ENCODE measurements at regions not wholly inside any gene's neighbourhood (a gene's known extent, or its start where the extent isn't known, plus 50 kb on each side); places are given as distances from the start of the nearest gene placed in this dataset.

- Histone ChIP-seq H4K20me1 (replicated peaks in 1 of 2; ENCODE audit: control insufficient read depth in 1 of 2, insufficient read depth in 2 of 2, low read length in 2 of 2) (no peaks in the 10 kb centered on the region), H2AK5ac (ENCODE audit: low read depth, low read length) (no peak overlapping the region), H4K91ac (replicated peaks; ENCODE audit: insufficient read length, low read length) (no peak overlapping the region), H3K4ac (replicated peaks; ENCODE audit: insufficient read length, low read depth, low read length) (no peak overlapping the region), H2BK15ac (ENCODE audit: low read length) (no peak overlapping the region), H3K4me3 (ENCODE audit: extremely low read depth in 1 of 4, insufficient read depth in 2 of 4, low read depth in 3 of 4, low read length in 4 of 4) (no peak overlapping the region), H3K79me1 (ENCODE audit: low read depth, low read length) (no peaks in the 10 kb centered on the region), H3K36me3 (ENCODE audit: control insufficient read depth in 2 of 4, insufficient read depth in 4 of 4, low read length in 3 of 4) (peaks cover 0 to 3% (median 0%) of the 10 kb centered on the region in 4 experiments; a peak in 1 of 8 replicates), H3K56ac (replicated peaks; ENCODE audit: insufficient read length, low read depth, low read length) (no peak overlapping the region), H3K27me3 (replicated peaks in 1 of 4; ENCODE audit: control insufficient read depth in 3 of 4, extremely low read depth in 1 of 4, insufficient read depth in 3 of 4, low read length in 3 of 4) (no peaks in the 10 kb centered on the region), H3K9me3 (ENCODE audit: insufficient read depth in 2 of 2, low read depth in 1 of 2, low read length in 1 of 2) (peaks cover 0 to 7% of the 10 kb centered on the region in 2 experiments; a peak in 1 of 4 replicates), H3K4me2 (ENCODE audit: insufficient read depth in 1 of 2, low read depth in 2 of 2, low read length in 2 of 2) (no peak overlapping the region), H4K5ac (ENCODE audit: insufficient read length, low read depth, low read length) (no peak overlapping the region), H3K18ac (ENCODE audit: extremely low read depth, low read length) (no peak overlapping the region), H3K79me2 (ENCODE audit: control insufficient read depth in 1 of 2, insufficient read depth in 2 of 2, low read length in 2 of 2) (no peaks in the 10 kb centered on the region), H3K23ac (ENCODE audit: insufficient read length) (no peak overlapping the region), H2BK5ac (ENCODE audit: low read depth, low read length) (no peak overlapping the region), H4K8ac (ENCODE audit: extremely low read depth, insufficient read depth, low read length) (no peak overlapping the region), H2BK20ac (ENCODE audit: low read length) (no peak overlapping the region), H3K14ac (ENCODE audit: insufficient read length) (no peak overlapping the region), H3K9ac (replicated peaks in 1 of 4; ENCODE audit: extremely low read depth in 1 of 4, low read depth in 3 of 4, low read length in 3 of 4) (no peak overlapping the region), H2AFZ (ENCODE audit: low read length) (no peak overlapping the region), H2BK12ac (ENCODE audit: low read depth, low read length) (no peak overlapping the region), H3K27ac (ENCODE audit: low read depth, low read length) (no peak overlapping the region), H2BK120ac (replicated peaks; ENCODE audit: low read depth, low read length) (no peak overlapping the region), H3K23me2 (ENCODE audit: low read depth, low read length) (no peaks in the 10 kb centered on the region), H3K4me1 (replicated peaks in 1 of 4; ENCODE audit: control insufficient read depth in 3 of 4, insufficient read depth in 4 of 4, low read length in 3 of 4) (no peaks in the 10 kb centered on the region)
- FAIRE-seq (no peak), DNase-seq (ENCODE audit: low read depth in 1 of 2, low spot score in 2 of 2) (no peak)
- TF ChIP-seq BCL11A (IDR thresholded peaks at IDR 0.05; ENCODE audit: low read depth in 2 of 2, low read length in 2 of 2) (no peak), KDM4A (IDR thresholded peaks at IDR 0.05; ENCODE audit: low read depth, low read length, severe bottlenecking) (no peak), CBX8 (IDR thresholded peaks at IDR 0.05; ENCODE audit: borderline replicate concordance, low read depth, low read length) (no peak), FOSL1 (IDR thresholded peaks at IDR 0.05; ENCODE audit: insufficient read depth, low read depth, low read length) (no peak), MAFK (IDR thresholded peaks at IDR 0.05; ENCODE audit: low read depth, low read length) (no peak)
- CTCF ChIA-PET (ENCODE audit: partially characterized antibody) = interaction anchor here (0.7 to 1.2 kb wide), 4 partner anchors 8 to 1163 kb away, joined by 3 to 4 read pairs (median 3); no protein-coding TSS in a partner anchor
- POLR2A ChIA-PET (ENCODE audit: partially characterized antibody) = interaction anchor here (0.7 kb wide), 1 partner anchor 144 kb away, joined by 5 read pairs; no protein-coding TSS in a partner anchor
- WGBS, 2 experiments (ENCODE audit: extremely low coverage in 1 of 2, insufficient coverage in 1 of 2, insufficient read length in 1 of 2, insufficient replicate concordance in 2 of 2, low coverage in 1 of 2, low lambda C conversion rate in 2 of 2, missing lambda C conversion rate in 1 of 2) = 90% methylated on average over 4 of the region's 4 CpGs; no CpG with 5 or more reads in 1 of the 2 experiments
Measured at GRCh38 chr18:55845221-55845620, 257.2 kb upstream of the TCF4 start.

Data from H1 (cell line).